ENCODE measurements at regions not wholly inside any gene's neighbourhood (a gene's known extent, or its start where the extent isn't known, plus 50 kb on each side); places are given as distances from the start of the nearest gene placed in this dataset.
A peak's percentile ranks its signal among the peaks of the same experiment; 100 is the strongest.

- no peak for DNase-seq (ENCODE audit: low spot score)
- Histone ChIP-seq H4K91ac (ENCODE audit: low read depth, low read length, poor library complexity) (no peak overlapping the region), H4K8ac (ENCODE audit: low read depth, low read length) (no peak overlapping the region), H2BK15ac (ENCODE audit: low read length) (no peak overlapping the region), H3K4me2 (ENCODE audit: insufficient read depth, low read length, poor library complexity, severe bottlenecking) (no peak overlapping the region), H3K9me3 (replicated peaks in 1 of 2; ENCODE audit: control insufficient read depth in 2 of 2, insufficient read depth in 1 of 2, low read depth in 1 of 2, low read length in 2 of 2) (peaks cover 3 to 23% of the 10 kb centered on the region in 2 donors), H3K27me3 (ENCODE audit: control insufficient read depth in 3 of 3, insufficient read depth in 3 of 3, low read depth in 1 of 3, low read length in 3 of 3) (no peaks in the 10 kb centered on the region), H3K79me1 (ENCODE audit: low read depth, low read length) (no peaks in the 10 kb centered on the region), H3K23ac (ENCODE audit: low read depth, low read length, poor library complexity) (no peak overlapping the region), H2AFZ (ENCODE audit: low read length) (no peak overlapping the region), H3K18ac (ENCODE audit: low read length) (no peak overlapping the region), H3K4me3 (ENCODE audit: low read length in 2 of 2) (no peak overlapping the region), H3K14ac (ENCODE audit: low read length) (no peak overlapping the region), H2BK5ac (ENCODE audit: low read length) (no peak overlapping the region), H3K9ac (ENCODE audit: low read depth, low read length, poor library complexity) (no peak overlapping the region), H3K36me3 (replicated peaks in 1 of 2; ENCODE audit: control insufficient read depth in 2 of 2, insufficient read depth in 2 of 2, low read length in 2 of 2) (no peaks in the 10 kb centered on the region), H2BK120ac (ENCODE audit: low read depth, low read length) (no peak overlapping the region), H2BK12ac (ENCODE audit: low read length) (no peak overlapping the region), H3K27ac (replicated peaks; ENCODE audit: low read length) (no peak overlapping the region), H3K4me1 (ENCODE audit: control insufficient read depth in 2 of 2, insufficient read depth in 1 of 2, low read depth in 1 of 2, low read length in 2 of 2) (no peaks in the 10 kb centered on the region), H3K4ac (ENCODE audit: low read length) (no peak overlapping the region), H2AK5ac (ENCODE audit: low read depth, low read length) (no peak overlapping the region)
- no CpG with 5 or more reads among the region's 2 CpGs for WGBS, 2 donors (ENCODE audit: extremely low coverage in 2 of 2, insufficient read length in 2 of 2, insufficient replicate concordance in 1 of 2)
Observed at GRCh38 chr5:71914281-71914680, 193.0 kb upstream of the MAP1B start.

GRCh38 chr5:71922584-71923106 is 184.6 kb upstream of the MAP1B start:
- no peak overlapping the region for H3K14ac ChIP-seq (ENCODE audit: low read length)
- H4K91ac ChIP-seq (ENCODE audit: low read depth, low read length, poor library complexity): no peak overlapping the region
- no peak overlapping the region for H2BK120ac ChIP-seq (ENCODE audit: low read depth, low read length)
- peak overlapping the region; percentile 44 for H3K27ac ChIP-seq (replicated peaks; ENCODE audit: low read length)
- H2AFZ ChIP-seq (ENCODE audit: low read length): peak overlapping the region; percentile 24
- H3K4ac ChIP-seq (ENCODE audit: low read length): no peak overlapping the region
- no peak overlapping the region for H2BK15ac ChIP-seq (ENCODE audit: low read length)
- no peak overlapping the region for H3K4me3 ChIP-seq (ENCODE audit: low read length in 2 of 2)
- no peak overlapping the region for H3K23ac ChIP-seq (ENCODE audit: low read depth, low read length, poor library complexity)
- no peak overlapping the region for H4K8ac ChIP-seq (ENCODE audit: low read depth, low read length)
- no peaks in the 10 kb centered on the region for H3K27me3 ChIP-seq (ENCODE audit: control insufficient read depth in 3 of 3, insufficient read depth in 3 of 3, low read depth in 1 of 3, low read length in 3 of 3)
- peaks cover 8 to 24% of the 10 kb centered on the region in 2 donors for H3K4me1 ChIP-seq (ENCODE audit: control insufficient read depth in 2 of 2, insufficient read depth in 1 of 2, low read depth in 1 of 2, low read length in 2 of 2)
- H3K79me1 ChIP-seq (ENCODE audit: low read depth, low read length): no peaks in the 10 kb centered on the region
- no peak overlapping the region for H3K9ac ChIP-seq (ENCODE audit: low read depth, low read length, poor library complexity)
- H3K18ac ChIP-seq (ENCODE audit: low read length): no peak overlapping the region
- no peak for DNase-seq (ENCODE audit: low spot score)
- H3K9me3 ChIP-seq (replicated peaks in 1 of 2; ENCODE audit: control insufficient read depth in 2 of 2, insufficient read depth in 1 of 2, low read depth in 1 of 2, low read length in 2 of 2): peaks cover 3 to 21% of the 10 kb centered on the region in 2 donors
- no peak overlapping the region for H2BK5ac ChIP-seq (ENCODE audit: low read length)
- H3K36me3 ChIP-seq (replicated peaks in 1 of 2; ENCODE audit: control insufficient read depth in 2 of 2, insufficient read depth in 2 of 2, low read length in 2 of 2): no peaks in the 10 kb centered on the region
- H2BK12ac ChIP-seq (ENCODE audit: low read length): no peak overlapping the region
- H3K4me2 ChIP-seq (ENCODE audit: insufficient read depth, low read length, poor library complexity, severe bottlenecking): no peak overlapping the region
- no peak overlapping the region for H2AK5ac ChIP-seq (ENCODE audit: low read depth, low read length)

- Histone ChIP-seq H3K9me3 (replicated peaks in 1 of 2; ENCODE audit: control insufficient read depth in 2 of 2, insufficient read depth in 1 of 2, low read depth in 1 of 2, low read length in 2 of 2) (peaks cover 3 to 12% of the 10 kb centered on the region in 2 donors), H3K27me3 (ENCODE audit: control insufficient read depth in 3 of 3, insufficient read depth in 3 of 3, low read depth in 1 of 3, low read length in 3 of 3) (no peaks in the 10 kb centered on the region), H4K91ac (ENCODE audit: low read depth, low read length, poor library complexity) (no peak overlapping the region), H3K79me1 (ENCODE audit: low read depth, low read length) (no peaks in the 10 kb centered on the region), H3K18ac (ENCODE audit: low read length) (no peak overlapping the region), H3K9ac (ENCODE audit: low read depth, low read length, poor library complexity) (no peak overlapping the region), H3K27ac (replicated peaks; ENCODE audit: low read length) (no peak overlapping the region), H3K4me2 (ENCODE audit: insufficient read depth, low read length, poor library complexity, severe bottlenecking) (no peak overlapping the region), H2BK5ac (ENCODE audit: low read length) (no peak overlapping the region), H2BK120ac (ENCODE audit: low read depth, low read length) (no peak overlapping the region), H3K23ac (ENCODE audit: low read depth, low read length, poor library complexity) (no peak overlapping the region), H2AFZ (ENCODE audit: low read length) (no peak overlapping the region), H2BK15ac (ENCODE audit: low read length) (no peak overlapping the region), H2BK12ac (ENCODE audit: low read length) (no peak overlapping the region), H3K4me3 (ENCODE audit: low read length in 2 of 2) (no peak overlapping the region), H3K14ac (ENCODE audit: low read length) (no peak overlapping the region), H3K4ac (ENCODE audit: low read length) (no peak overlapping the region), H3K36me3 (replicated peaks in 1 of 2; ENCODE audit: control insufficient read depth in 2 of 2, insufficient read depth in 2 of 2, low read length in 2 of 2) (no peaks in the 10 kb centered on the region), H2AK5ac (ENCODE audit: low read depth, low read length) (no peak overlapping the region), H4K8ac (ENCODE audit: low read depth, low read length) (no peak overlapping the region), H3K4me1 (ENCODE audit: control insufficient read depth in 2 of 2, insufficient read depth in 1 of 2, low read depth in 1 of 2, low read length in 2 of 2) (peaks cover 8 to 24% of the 10 kb centered on the region in 2 donors)
- no peak for DNase-seq (ENCODE audit: low spot score)
- WGBS, 2 donors (ENCODE audit: extremely low coverage in 2 of 2, insufficient read length in 2 of 2, insufficient replicate concordance in 1 of 2): no CpG with 5 or more reads among the region's 2 CpGs
Observed at GRCh38 chr5:71923755-71924154, 183.5 kb upstream of the MAP1B start.

GRCh38 chr5:71924325-71924724 is 182.9 kb upstream of the MAP1B start:
- Histone ChIP-seq H2AFZ (ENCODE audit: low read length) (no peak overlapping the region), H4K91ac (ENCODE audit: low read depth, low read length, poor library complexity) (no peak overlapping the region), H2BK120ac (ENCODE audit: low read depth, low read length) (no peak overlapping the region), H3K36me3 (replicated peaks in 1 of 2; ENCODE audit: control insufficient read depth in 2 of 2, insufficient read depth in 2 of 2, low read length in 2 of 2) (no peaks in the 10 kb centered on the region), H3K4me1 (ENCODE audit: control insufficient read depth in 2 of 2, insufficient read depth in 1 of 2, low read depth in 1 of 2, low read length in 2 of 2) (peaks cover 8 to 24% of the 10 kb centered on the region in 2 donors), H3K79me1 (ENCODE audit: low read depth, low read length) (no peaks in the 10 kb centered on the region), H3K27ac (replicated peaks; ENCODE audit: low read length) (no peak overlapping the region), H3K23ac (ENCODE audit: low read depth, low read length, poor library complexity) (no peak overlapping the region), H2BK12ac (ENCODE audit: low read length) (no peak overlapping the region), H4K8ac (ENCODE audit: low read depth, low read length) (no peak overlapping the region), H2BK15ac (ENCODE audit: low read length) (no peak overlapping the region), H3K4me3 (ENCODE audit: low read length in 2 of 2) (no peak overlapping the region), H3K18ac (ENCODE audit: low read length) (no peak overlapping the region), H3K14ac (ENCODE audit: low read length) (no peak overlapping the region), H3K9ac (ENCODE audit: low read depth, low read length, poor library complexity) (no peak overlapping the region), H3K4ac (ENCODE audit: low read length) (no peak overlapping the region), H2AK5ac (ENCODE audit: low read depth, low read length) (no peak overlapping the region), H3K4me2 (ENCODE audit: insufficient read depth, low read length, poor library complexity, severe bottlenecking) (no peak overlapping the region), H2BK5ac (ENCODE audit: low read length) (no peak overlapping the region), H3K9me3 (replicated peaks in 1 of 2; ENCODE audit: control insufficient read depth in 2 of 2, insufficient read depth in 1 of 2, low read depth in 1 of 2, low read length in 2 of 2) (peaks cover 3 to 12% of the 10 kb centered on the region in 2 donors), H3K27me3 (ENCODE audit: control insufficient read depth in 3 of 3, insufficient read depth in 3 of 3, low read depth in 1 of 3, low read length in 3 of 3) (no peaks in the 10 kb centered on the region)
- no peak for DNase-seq (ENCODE audit: low spot score)
